ENCODE measurements at regions not wholly inside any gene's neighbourhood (a gene's known extent, or its start where the extent isn't known, plus 50 kb on each side); places are given as distances from the start of the nearest gene placed in this dataset.
A peak's percentile ranks its signal among the peaks of the same experiment; 100 is the strongest.

GRCh38 chr2:136373029-136373428 lies 255.1 kb upstream of the CXCR4 start:
- DNase-seq (ENCODE audit: low read depth), result no peak

- no peak for DNase-seq (ENCODE audit: low read depth)
These were observed 246.0 kb upstream of the CXCR4 start for GRCh38 chr2:136363900-136364299.

GRCh38 chr2:136363470-136363869 lies 245.5 kb upstream of the CXCR4 start:
- no peak for DNase-seq (ENCODE audit: low read depth)

- DNase-seq (ENCODE audit: low read depth), result no peak
These were observed 244.9 kb upstream of the CXCR4 start for GRCh38 chr2:136362676-136363390.

GRCh38 chr2:136361521-136361920 lies 243.6 kb upstream of the CXCR4 start:
- no peak for DNase-seq (ENCODE audit: low read depth)

- DNase-seq (ENCODE audit: low read depth), result no peak
These were observed 242.8 kb upstream of the CXCR4 start for GRCh38 chr2:136360790-136361189.

- no peak for DNase-seq (ENCODE audit: low read depth)
These were observed 241.4 kb upstream of the CXCR4 start for GRCh38 chr2:136359121-136359965.

GRCh38 chr2:136358576-136358975 lies 240.6 kb upstream of the CXCR4 start:
- no peak for DNase-seq (ENCODE audit: low read depth)

GRCh38 chr2:136357007-136357380 lies 239.0 kb upstream of the CXCR4 start:
- no peak for DNase-seq (ENCODE audit: low read depth)

- DNase-seq (ENCODE audit: low read depth), result no peak
These were observed 238.4 kb upstream of the CXCR4 start for GRCh38 chr2:136356125-136357006.

GRCh38 chr2:136351684-136352083 lies 233.7 kb upstream of the CXCR4 start:
- no peak for DNase-seq (ENCODE audit: low read depth)

- DNase-seq (ENCODE audit: low read depth), result no peak
These were observed 230.0 kb upstream of the CXCR4 start for GRCh38 chr2:136347981-136348380.

- DNase-seq (ENCODE audit: low read depth), result no peak
These were observed 226.4 kb upstream of the CXCR4 start for GRCh38 chr2:136344339-136344738.

- DNase-seq (ENCODE audit: low read depth), result no peak
These were observed 224.2 kb upstream of the CXCR4 start for GRCh38 chr2:136342138-136342537.

- DNase-seq (ENCODE audit: low read depth), result no peak
These were observed 217.0 kb upstream of the CXCR4 start for GRCh38 chr2:136334967-136335366.

GRCh38 chr2:136332436-136333095 lies 214.6 kb upstream of the CXCR4 start:
- DNase-seq (ENCODE audit: low read depth), result no peak

- DNase-seq (ENCODE audit: low read depth), result no peak
These were observed 213.3 kb upstream of the CXCR4 start for GRCh38 chr2:136331226-136331625.

- no peak for DNase-seq (ENCODE audit: low read depth)
These were observed 210.4 kb upstream of the CXCR4 start for GRCh38 chr2:136328207-136328795.

- peak; percentile 57 for DNase-seq (ENCODE audit: low read depth)
These were observed 209.4 kb upstream of the CXCR4 start for GRCh38 chr2:136327162-136327852.

GRCh38 chr2:136325844-136326331 lies 207.9 kb upstream of the CXCR4 start:
- no peak for DNase-seq (ENCODE audit: low read depth)

- no peak for DNase-seq (ENCODE audit: low read depth)
These were observed 207.0 kb upstream of the CXCR4 start for GRCh38 chr2:136324966-136325365.
